Coronary artery (tissue), 2 donors: ENCODE measurements at regions not wholly inside any gene's neighbourhood (a gene's known extent, or its start where the extent isn't known, plus 50 kb on each side); places are given as distances from the start of the nearest gene placed in this dataset.

Source experiments
- DNase-seq: peaks from one replicate; pipeline ENCODE4 v3.0.0-alpha.2; 2017; ENCODE audit warnings: low spot score
- H3K27ac ChIP-seq, 2 donors: fragments of 200-600 bp; sonication (generic); one replicate each; pipeline ENCODE4 v1.5.1; 2016 to 2019
- H3K4me3 ChIP-seq: fragments of 200-600 bp; sonication (generic); 2 replicates; pipeline ENCODE4 v1.5.1; 2016; ENCODE audit warnings: mild to moderate bottlenecking, moderate library complexity
- CTCF ChIP-seq: fragments of 200-600 bp; sonication (generic); IDR thresholded peaks from one replicate; pipeline ENCODE4 v1.5.1; 2019; ENCODE audit warnings: antibody characterized with exemption

DNA sequence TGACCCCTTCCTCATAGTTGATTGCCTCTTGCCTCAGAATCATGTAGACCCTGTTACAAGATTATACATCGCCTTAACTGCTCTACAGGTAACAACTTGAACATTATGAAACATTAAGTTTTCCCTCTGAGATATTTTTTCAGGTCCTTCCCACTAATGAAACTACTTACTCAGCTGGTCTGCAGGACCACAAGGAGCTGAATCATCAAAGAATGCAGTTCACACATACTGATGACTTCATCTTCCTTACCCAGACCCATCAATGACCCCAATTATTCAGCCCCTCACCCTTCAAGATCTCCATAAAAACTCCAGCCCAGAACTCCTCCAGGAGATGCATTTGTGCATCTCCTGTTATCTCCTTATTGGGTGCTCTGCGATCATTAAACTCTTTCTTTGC is 720.9 kb downstream of the RAPGEF2 start:
- TF ChIP-seq CTCF, result no peak
- DNase-seq, result no peak
- Histone ChIP-seq H3K27ac (no peak overlapping the region), H3K4me3 (no peak overlapping the region)

GRCh38 chr4:159828687-159829086 is 725.8 kb downstream of the RAPGEF2 start:
- Histone ChIP-seq H3K4me3 (no peak overlapping the region), H3K27ac (no peak overlapping the region)
- no peak for DNase-seq
- no peak for TF ChIP-seq CTCF

GRCh38 chr4:159829184-159829583 is 726.3 kb downstream of the RAPGEF2 start:
- Histone ChIP-seq H3K4me3 (no peak overlapping the region), H3K27ac (no peak overlapping the region)
- no peak for DNase-seq
- no peak for TF ChIP-seq CTCF

- no peak for DNase-seq
- no peak for TF ChIP-seq CTCF
- H3K4me3 ChIP-seq, result no peak overlapping the region
- H3K27ac ChIP-seq, result no peak overlapping the region
Measured at GRCh38 chr4:159837071-159837470, 734.2 kb downstream of the RAPGEF2 start.

- Histone ChIP-seq H3K4me3 (no peak overlapping the region), H3K27ac (no peak overlapping the region)
- DNase-seq, result no peak
- TF ChIP-seq CTCF, result no peak
Measured at GRCh38 chr4:159855731-159856130, 752.9 kb downstream of the RAPGEF2 start.

- H3K27ac ChIP-seq, result no peak overlapping the region
- no peak for DNase-seq
- no peak overlapping the region for H3K4me3 ChIP-seq
- no peak for TF ChIP-seq CTCF
Measured at GRCh38 chr4:159856451-159856850, 753.6 kb downstream of the RAPGEF2 start.

- Histone ChIP-seq H3K4me3 (no peak overlapping the region), H3K27ac (no peak overlapping the region)
- TF ChIP-seq CTCF, result no peak
- no peak for DNase-seq
Measured at GRCh38 chr4:159859656-159860148, 756.8 kb downstream of the RAPGEF2 start.
